ENCODE measurements at regions not wholly inside any gene's neighbourhood (a gene's known extent, or its start where the extent isn't known, plus 50 kb on each side); places are given as distances from the start of the nearest gene placed in this dataset.

DNA sequence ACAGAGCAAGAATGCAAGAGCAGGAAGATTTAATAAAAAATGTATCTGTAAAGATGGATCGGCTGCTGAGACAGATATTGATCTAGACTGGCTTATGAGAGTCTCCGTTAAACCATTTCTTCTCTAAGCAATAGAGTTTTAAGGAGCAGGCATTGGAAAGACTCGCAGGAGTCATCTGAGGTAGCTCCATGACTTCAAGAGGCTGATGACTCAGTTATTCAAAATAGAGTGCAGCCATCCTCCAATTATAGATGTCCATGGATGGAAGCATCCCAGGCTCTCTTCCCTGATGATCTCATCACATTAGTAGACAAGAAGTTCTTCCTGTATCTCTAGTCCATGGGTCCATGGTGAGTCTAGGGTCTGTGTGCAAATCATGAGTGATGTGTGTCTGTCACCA is 638.3 kb upstream of the TMEM132C start:
- Histone ChIP-seq H3K27me3 (ENCODE audit: insufficient read depth, low read length) (no peaks in the 10 kb centered on the region), H4K20me1 (ENCODE audit: insufficient read depth, low read length) (no peaks in the 10 kb centered on the region), H3K4me3 (ENCODE audit: low read depth, low read length, poor library complexity, severe bottlenecking) (no peak overlapping the region), H3K9me3 (ENCODE audit: low read length) (no peaks in the 10 kb centered on the region), H3K79me2 (ENCODE audit: insufficient read depth, low read length) (no peaks in the 10 kb centered on the region), H3K4me2 (ENCODE audit: low read length) (no peak overlapping the region), H3K9ac (ENCODE audit: low read length) (no peak overlapping the region), H3K36me3 (ENCODE audit: insufficient read depth, low read length) (no peaks in the 10 kb centered on the region), H3F3A (ENCODE audit: insufficient read depth, low read length) (no peaks in the 10 kb centered on the region), H3K4me1 (ENCODE audit: insufficient read depth, low read length, severe bottlenecking) (no peaks in the 10 kb centered on the region), H3K27ac (ENCODE audit: low read depth, low read length, poor library complexity, severe bottlenecking) (no peak overlapping the region), H2AFZ (ENCODE audit: low read length) (no peak overlapping the region), H3K9me2 (ENCODE audit: low read depth, low read length) (no peaks in the 10 kb centered on the region)
- TF ChIP-seq, protein P1, sequence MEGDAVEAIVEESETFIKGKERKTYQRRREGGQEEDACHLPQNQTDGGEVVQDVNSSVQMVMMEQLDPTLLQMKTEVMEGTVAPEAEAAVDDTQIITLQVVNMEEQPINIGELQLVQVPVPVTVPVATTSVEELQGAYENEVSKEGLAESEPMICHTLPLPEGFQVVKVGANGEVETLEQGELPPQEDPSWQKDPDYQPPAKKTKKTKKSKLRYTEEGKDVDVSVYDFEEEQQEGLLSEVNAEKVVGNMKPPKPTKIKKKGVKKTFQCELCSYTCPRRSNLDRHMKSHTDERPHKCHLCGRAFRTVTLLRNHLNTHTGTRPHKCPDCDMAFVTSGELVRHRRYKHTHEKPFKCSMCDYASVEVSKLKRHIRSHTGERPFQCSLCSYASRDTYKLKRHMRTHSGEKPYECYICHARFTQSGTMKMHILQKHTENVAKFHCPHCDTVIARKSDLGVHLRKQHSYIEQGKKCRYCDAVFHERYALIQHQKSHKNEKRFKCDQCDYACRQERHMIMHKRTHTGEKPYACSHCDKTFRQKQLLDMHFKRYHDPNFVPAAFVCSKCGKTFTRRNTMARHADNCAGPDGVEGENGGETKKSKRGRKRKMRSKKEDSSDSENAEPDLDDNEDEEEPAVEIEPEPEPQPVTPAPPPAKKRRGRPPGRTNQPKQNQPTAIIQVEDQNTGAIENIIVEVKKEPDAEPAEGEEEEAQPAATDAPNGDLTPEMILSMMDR (IDR thresholded peaks at IDR 0.05; ENCODE audit: low read length), result no peak
- TF ChIP-seq EZH2 (IDR thresholded peaks at IDR 0.05; ENCODE audit: borderline replicate concordance, low read length), result no peak

GRCh38 chr12:127629066-127629820 is 637.7 kb upstream of the TMEM132C start:
- no peak overlapping the region for H3K9ac ChIP-seq (ENCODE audit: low read length)
- TF ChIP-seq, protein P1 (IDR thresholded peaks at IDR 0.05; ENCODE audit: low read length), result no peak
- TF ChIP-seq EZH2 (IDR thresholded peaks at IDR 0.05; ENCODE audit: borderline replicate concordance, low read length), result no peak
- H3K4me3 ChIP-seq (ENCODE audit: low read depth, low read length, poor library complexity, severe bottlenecking), result no peak overlapping the region
- no peak overlapping the region for H3K27ac ChIP-seq (ENCODE audit: low read depth, low read length, poor library complexity, severe bottlenecking)
- no peak overlapping the region for H2AFZ ChIP-seq (ENCODE audit: low read length)
- no peaks in the 10 kb centered on the region for H3K79me2 ChIP-seq (ENCODE audit: insufficient read depth, low read length)
- H3K27me3 ChIP-seq (ENCODE audit: insufficient read depth, low read length), result no peaks in the 10 kb centered on the region
- H3K9me3 ChIP-seq (ENCODE audit: low read length), result no peaks in the 10 kb centered on the region
- no peaks in the 10 kb centered on the region for H4K20me1 ChIP-seq (ENCODE audit: insufficient read depth, low read length)
- no peaks in the 10 kb centered on the region for H3F3A ChIP-seq (ENCODE audit: insufficient read depth, low read length)
- H3K36me3 ChIP-seq (ENCODE audit: insufficient read depth, low read length), result no peaks in the 10 kb centered on the region
- no peaks in the 10 kb centered on the region for H3K4me1 ChIP-seq (ENCODE audit: insufficient read depth, low read length, severe bottlenecking)
- H3K9me2 ChIP-seq (ENCODE audit: low read depth, low read length), result no peaks in the 10 kb centered on the region
- no peak overlapping the region for H3K4me2 ChIP-seq (ENCODE audit: low read length)

- Histone ChIP-seq H3K9me3 (ENCODE audit: low read length) (no peaks in the 10 kb centered on the region), H4K20me1 (ENCODE audit: insufficient read depth, low read length) (no peaks in the 10 kb centered on the region), H3K9ac (ENCODE audit: low read length) (no peak overlapping the region), H3K36me3 (ENCODE audit: insufficient read depth, low read length) (no peaks in the 10 kb centered on the region), H3K9me2 (ENCODE audit: low read depth, low read length) (no peaks in the 10 kb centered on the region), H3K4me1 (ENCODE audit: insufficient read depth, low read length, severe bottlenecking) (no peaks in the 10 kb centered on the region), H3K4me2 (ENCODE audit: low read length) (no peak overlapping the region), H3F3A (ENCODE audit: insufficient read depth, low read length) (no peaks in the 10 kb centered on the region), H3K27ac (ENCODE audit: low read depth, low read length, poor library complexity, severe bottlenecking) (no peak overlapping the region), H2AFZ (ENCODE audit: low read length) (no peak overlapping the region), H3K4me3 (ENCODE audit: low read depth, low read length, poor library complexity, severe bottlenecking) (no peak overlapping the region), H3K79me2 (ENCODE audit: insufficient read depth, low read length) (no peaks in the 10 kb centered on the region), H3K27me3 (ENCODE audit: insufficient read depth, low read length) (no peaks in the 10 kb centered on the region)
- TF ChIP-seq, protein P1 (IDR thresholded peaks at IDR 0.05; ENCODE audit: low read length), result no peak
- no peak for TF ChIP-seq EZH2 (IDR thresholded peaks at IDR 0.05; ENCODE audit: borderline replicate concordance, low read length)
Observed at GRCh38 chr12:127632461-127632860, 634.5 kb upstream of the TMEM132C start.
